Osteocyte (in vitro differentiated cells): ENCODE measurements at regions not wholly inside any gene's neighbourhood (a gene's known extent, or its start where the extent isn't known, plus 50 kb on each side); places are given as distances from the start of the nearest gene placed in this dataset.

Experiments used
- DNase-seq: peaks from one replicate; pipeline ENCODE4 v3.0.0; 2021; ENCODE audit warnings: mixed read lengths; ENCODE audit not compliant: unreplicated experiment; ENCODE audit errors: extremely low spot score
- H3K27ac Mint-ChIP-seq: one replicate; pipeline ENCODE4 v1.8.0; 2021; ENCODE audit warnings: mild to moderate bottlenecking, mixed read lengths; ENCODE audit not compliant: unreplicated experiment
- H3K27me3 Mint-ChIP-seq: one replicate; pipeline ENCODE4 v1.8.0; 2021; ENCODE audit warnings: mixed read lengths; ENCODE audit not compliant: unreplicated experiment
- H3K36me3 Mint-ChIP-seq: one replicate; pipeline ENCODE4 v1.8.0; 2021; ENCODE audit warnings: mixed read lengths; ENCODE audit not compliant: unreplicated experiment
- H3K4me1 Mint-ChIP-seq: one replicate; pipeline ENCODE4 v1.8.0; 2021; ENCODE audit warnings: mixed read lengths; ENCODE audit not compliant: unreplicated experiment
- H3K4me3 Mint-ChIP-seq: one replicate; pipeline ENCODE4 v1.8.0; 2021; ENCODE audit warnings: mild to moderate bottlenecking, moderate library complexity, mixed read lengths; ENCODE audit not compliant: unreplicated experiment
- H3K9me3 Mint-ChIP-seq: one replicate; pipeline ENCODE4 v1.8.0; 2021; ENCODE audit warnings: mixed read lengths; ENCODE audit not compliant: unreplicated experiment
- CTCF ChIP-seq: fragments of 200-600 bp; sonication (generic); IDR thresholded peaks from 2 replicates; pipeline ENCODE4 v1.5.0; 2021; ENCODE audit warnings: antibody characterized with exemption, mild to moderate bottlenecking, moderate library complexity

GRCh38 chr7:52959336-52959735 lies 76.1 kb upstream of the POM121L12 start:
- TF ChIP-seq CTCF = no peak
- H3K27ac Mint-ChIP-seq = no peak overlapping the region
- no peaks in the 10 kb centered on the region for H3K4me1 Mint-ChIP-seq
- DNase-seq = no peak
- H3K36me3 Mint-ChIP-seq = no peaks in the 10 kb centered on the region
- H3K4me3 Mint-ChIP-seq = no peak overlapping the region
- peaks cover 31% of the 10 kb centered on the region for H3K9me3 Mint-ChIP-seq
- no peaks in the 10 kb centered on the region for H3K27me3 Mint-ChIP-seq

GRCh38 chr7:52958621-52959140 lies 76.8 kb upstream of the POM121L12 start:
- H3K27ac Mint-ChIP-seq = no peak overlapping the region
- no peaks in the 10 kb centered on the region for H3K27me3 Mint-ChIP-seq
- peaks cover 27% of the 10 kb centered on the region for H3K9me3 Mint-ChIP-seq
- no peaks in the 10 kb centered on the region for H3K36me3 Mint-ChIP-seq
- H3K4me3 Mint-ChIP-seq = no peak overlapping the region
- no peak for TF ChIP-seq CTCF
- no peak for DNase-seq
- no peaks in the 10 kb centered on the region for H3K4me1 Mint-ChIP-seq

GRCh38 chr7:52956379-52956915 lies 79.0 kb upstream of the POM121L12 start:
- Mint-ChIP-seq H3K27me3 (no peaks in the 10 kb centered on the region), H3K4me3 (no peak overlapping the region), H3K36me3 (no peaks in the 10 kb centered on the region), H3K9me3 (peaks cover 27% of the 10 kb centered on the region), H3K4me1 (no peaks in the 10 kb centered on the region), H3K27ac (no peak overlapping the region)
- no peak for TF ChIP-seq CTCF
- DNase-seq = no peak

GRCh38 chr7:52955522-52955921 lies 79.9 kb upstream of the POM121L12 start:
- H3K9me3 Mint-ChIP-seq = peaks cover 23% of the 10 kb centered on the region
- H3K27me3 Mint-ChIP-seq = no peaks in the 10 kb centered on the region
- no peak for TF ChIP-seq CTCF
- no peaks in the 10 kb centered on the region for H3K4me1 Mint-ChIP-seq
- DNase-seq = no peak
- H3K36me3 Mint-ChIP-seq = no peaks in the 10 kb centered on the region
- H3K4me3 Mint-ChIP-seq = no peak overlapping the region
- no peak overlapping the region for H3K27ac Mint-ChIP-seq

- no peak overlapping the region for H3K4me3 Mint-ChIP-seq
These were observed 90.5 kb upstream of the POM121L12 start for GRCh38 chr7:52944921-52945320.

More at GRCh38 chr7:52944921-52945320, 90.5 kb upstream of the POM121L12 start:
- DNase-seq = no peak
- Mint-ChIP-seq H3K9me3 (peaks cover 31% of the 10 kb centered on the region), H3K4me1 (no peaks in the 10 kb centered on the region), H3K27me3 (no peaks in the 10 kb centered on the region), H3K36me3 (no peaks in the 10 kb centered on the region), H3K27ac (no peak overlapping the region)
- no peak for TF ChIP-seq CTCF
